Smooth muscle cell (in vitro differentiated cells): ENCODE measurements at regions not wholly inside any gene's neighbourhood (a gene's known extent, or its start where the extent isn't known, plus 50 kb on each side); places are given as distances from the start of the nearest gene placed in this dataset.

ENCODE experiments used
- DNase-seq: peaks from one replicate; lab custom pipeline; 2025; ENCODE audit not compliant: unreplicated experiment; lab: John Stamatoyannopoulos, UW
- H2AFZ ChIP-seq: fragments of 200-600 bp; sonication (generic); 2 replicates; pipeline ENCODE4 v1.6.0; 2016; ENCODE audit warnings: antibody characterized with exemption, low read depth, mild to moderate bottlenecking
- H3F3A ChIP-seq: fragments of 200-600 bp; sonication (generic); 2 replicates; pipeline ENCODE4 v1.6.0; 2017; ENCODE audit warnings: antibody characterized with exemption, low read depth
- H3K27ac ChIP-seq: fragments of 200-600 bp; sonication (generic); 2 replicates; pipeline ENCODE4 v1.5.1; 2016; ENCODE audit warnings: low read depth, mild to moderate bottlenecking
- H3K27me3 ChIP-seq: fragments of 200-600 bp; sonication (generic); 2 replicates; pipeline ENCODE4 v1.6.1; 2016; ENCODE audit warnings: low read depth, mild to moderate bottlenecking
- H3K36me3 ChIP-seq: fragments of 200-600 bp; sonication (generic); 2 replicates; pipeline ENCODE4 v1.5.1; 2016; ENCODE audit warnings: low read depth
- H3K4me1 ChIP-seq: fragments of 200-600 bp; sonication (generic); 2 replicates; pipeline ENCODE4 v1.5.1; 2016; ENCODE audit warnings: low read depth
- H3K4me2 ChIP-seq: fragments of 200-600 bp; sonication (generic); 2 replicates; pipeline ENCODE4 v1.6.0; 2016; ENCODE audit warnings: mild to moderate bottlenecking
- H3K4me3 ChIP-seq: fragments of 200-600 bp; sonication (generic); 2 replicates; pipeline ENCODE4 v1.5.1; 2016; ENCODE audit warnings: mild to moderate bottlenecking
- H3K79me2 ChIP-seq: fragments of 200-600 bp; sonication (generic); 2 replicates; pipeline ENCODE4 v1.6.0; 2016; ENCODE audit warnings: low read depth, mild to moderate bottlenecking
- H3K9ac ChIP-seq: fragments of 200-600 bp; sonication (generic); 2 replicates; pipeline ENCODE4 v1.6.0; 2016; ENCODE audit warnings: low read depth
- H3K9me3 ChIP-seq: fragments of 200-600 bp; sonication (generic); replicated peaks from 2 replicates; pipeline ENCODE4 v1.5.1; 2016; ENCODE audit warnings: low read depth
- H4K20me1 ChIP-seq: fragments of 200-600 bp; sonication (generic); 2 replicates; pipeline ENCODE4 v1.6.0; 2016; ENCODE audit warnings: low read depth
- CTCF ChIP-seq: fragments of 200-600 bp; sonication (generic); IDR thresholded peaks from 2 replicates; pipeline ENCODE4 v1.5.1; 2017; ENCODE audit warnings: borderline replicate concordance, mild to moderate bottlenecking, antibody characterized with exemption; ENCODE audit not compliant: insufficient read depth, poor library complexity, severe bottlenecking
- WGBS: methylation state at CpG from one replicate; pipeline ENCODE4 v1.1.7; 2016; ENCODE audit warnings: low lambda C conversion rate; 5-methylcytosine and 5-hydroxymethylcytosine counted together

GRCh38 chr2:129768036-129768386, 211.5 kb upstream of the RAB6C start:
- Histone ChIP-seq H3K4me1 (no peaks in the 10 kb centered on the region), H3K36me3 (no peaks in the 10 kb centered on the region), H3K27me3 (no peaks in the 10 kb centered on the region), H3F3A (no peaks in the 10 kb centered on the region), H3K79me2 (no peaks in the 10 kb centered on the region), H3K27ac (no peak overlapping the region), H3K9ac (no peak overlapping the region), H4K20me1 (no peaks in the 10 kb centered on the region), H3K4me2 (no peak overlapping the region), H3K4me3 (no peak overlapping the region), H3K9me3 (no peaks in the 10 kb centered on the region), H2AFZ (no peak overlapping the region)
- TF ChIP-seq CTCF, result no peak
- 78% methylated on average over 6 of the region's 6 CpGs for whole genome bisulfite sequencing
- no peak for DNase-seq

DNA sequence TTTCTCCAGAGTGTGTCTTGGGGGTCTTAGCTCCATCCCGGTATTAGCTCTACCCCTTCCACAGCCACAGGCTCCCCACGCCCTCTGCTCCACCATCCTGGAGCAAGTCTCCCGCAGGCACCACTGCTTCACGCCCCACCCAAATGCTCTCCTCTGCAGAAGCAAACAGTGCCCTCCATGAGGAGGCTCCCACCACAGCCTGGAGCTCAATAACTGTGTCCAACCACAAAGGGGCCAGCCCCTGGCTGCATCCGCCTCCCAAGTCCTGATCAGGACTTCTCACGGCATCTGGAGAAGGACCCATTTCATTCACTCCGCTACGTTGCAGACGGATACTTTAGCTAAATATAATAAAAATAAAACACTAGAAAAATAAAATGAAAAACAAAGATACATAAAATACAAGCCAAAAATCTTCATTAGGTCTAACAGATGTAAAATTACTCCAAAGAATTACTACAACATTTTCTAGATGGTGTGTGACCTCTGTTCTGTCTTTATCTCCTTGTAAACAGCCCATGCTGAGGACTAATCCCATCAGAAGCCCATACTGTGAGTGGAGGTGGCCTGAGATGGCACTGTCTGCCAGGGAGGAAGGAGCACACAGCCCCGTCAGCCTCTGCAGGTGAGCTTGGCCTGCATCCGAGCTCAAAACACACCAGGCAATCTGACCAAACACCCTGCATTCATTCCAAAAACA, 210.8 kb upstream of the RAB6C start:
- Histone ChIP-seq H3F3A (no peaks in the 10 kb centered on the region), H3K36me3 (no peaks in the 10 kb centered on the region), H3K9ac (no peak overlapping the region), H3K4me3 (no peak overlapping the region), H3K4me1 (no peaks in the 10 kb centered on the region), H4K20me1 (no peaks in the 10 kb centered on the region), H2AFZ (no peak overlapping the region), H3K79me2 (no peaks in the 10 kb centered on the region), H3K27ac (no peak overlapping the region), H3K4me2 (no peak overlapping the region), H3K27me3 (no peaks in the 10 kb centered on the region), H3K9me3 (no peaks in the 10 kb centered on the region)
- no peak for TF ChIP-seq CTCF
- DNase-seq, result no peak
- 92% methylated on average over 11 of the region's 11 CpGs for WGBS

DNA sequence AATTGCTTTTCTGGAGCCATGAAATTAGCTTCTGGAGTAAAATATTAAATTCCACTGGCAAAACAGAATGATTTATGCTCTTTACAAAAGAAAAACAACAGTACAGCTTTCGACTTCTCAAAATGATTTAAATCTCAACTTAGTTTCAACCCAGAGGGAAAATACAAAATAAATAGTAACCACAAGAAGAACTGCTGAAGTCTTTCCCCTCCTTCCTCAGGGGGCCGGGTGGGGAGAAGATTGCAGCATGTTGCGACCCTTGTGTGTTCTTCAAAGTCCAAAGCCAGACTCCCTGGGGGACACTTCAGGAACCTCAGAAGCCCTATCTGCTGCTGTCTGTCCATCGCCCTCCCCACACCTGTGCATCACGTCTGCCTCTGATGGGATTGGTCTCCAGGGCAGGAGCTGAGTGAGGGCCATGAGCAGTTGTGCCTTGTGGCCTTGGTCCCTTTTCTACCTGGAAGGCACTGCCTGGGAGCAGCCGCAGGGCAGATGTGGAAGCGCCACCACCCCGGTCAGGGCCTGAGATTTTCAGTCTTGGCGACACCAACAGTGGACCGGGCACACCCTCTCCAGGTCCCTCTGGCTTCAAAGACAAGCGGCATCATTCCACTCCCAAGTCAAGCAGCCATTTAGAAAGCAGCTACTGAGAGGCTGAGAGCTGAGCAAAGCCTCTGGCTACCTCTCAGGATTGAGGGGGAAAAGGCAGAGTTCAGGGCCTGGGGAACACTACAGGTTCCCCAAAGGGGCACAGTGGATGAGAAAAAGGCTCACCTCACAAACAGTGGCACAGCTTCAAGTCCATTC, 210.1 kb upstream of the RAB6C start:
- WGBS, result 91% methylated on average over 11 of the region's 11 CpGs
- no peak overlapping the region for H3K4me3 ChIP-seq
- H3K27ac ChIP-seq, result no peak overlapping the region
- no peaks in the 10 kb centered on the region for H4K20me1 ChIP-seq
- H3K79me2 ChIP-seq, result no peaks in the 10 kb centered on the region
- no peak overlapping the region for H3K4me2 ChIP-seq
- no peaks in the 10 kb centered on the region for H3F3A ChIP-seq
- H2AFZ ChIP-seq, result no peak overlapping the region
- no peak for DNase-seq
- H3K36me3 ChIP-seq, result no peaks in the 10 kb centered on the region
- H3K9ac ChIP-seq, result no peak overlapping the region
- H3K27me3 ChIP-seq, result no peaks in the 10 kb centered on the region
- H3K9me3 ChIP-seq, result no peaks in the 10 kb centered on the region
- TF ChIP-seq CTCF, result no peak
- no peaks in the 10 kb centered on the region for H3K4me1 ChIP-seq
